ENCODE measurements at regions not wholly inside any gene's neighbourhood (a gene's known extent, or its start where the extent isn't known, plus 50 kb on each side); places are given as distances from the start of the nearest gene placed in this dataset.
"Not testable (repeated sequence)": the region's sequence is repeated elsewhere in the genome, so short reads cannot be mapped to it uniquely, and the experiment has no call there.

DNA sequence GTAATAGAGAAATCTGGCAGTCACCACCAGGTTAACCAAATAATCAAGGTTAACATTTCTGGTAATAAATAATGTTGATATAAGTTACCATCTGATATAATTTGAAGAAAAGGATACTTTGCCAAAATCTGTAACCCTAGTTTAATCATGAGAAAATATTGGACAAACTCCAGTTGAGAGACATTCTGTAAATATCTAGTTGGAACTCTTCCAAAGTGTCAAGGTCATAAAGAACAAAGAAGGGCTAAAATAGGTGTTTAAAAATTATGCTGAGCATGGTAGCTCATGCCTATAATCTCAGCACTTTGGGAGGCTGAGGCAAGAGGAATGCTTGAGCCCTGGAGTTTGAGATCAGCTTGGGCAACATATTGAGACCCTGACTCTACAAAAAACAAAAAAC lies 253.3 kb downstream of the MRPS30 start:
- DNase-seq = no peak

DNA sequence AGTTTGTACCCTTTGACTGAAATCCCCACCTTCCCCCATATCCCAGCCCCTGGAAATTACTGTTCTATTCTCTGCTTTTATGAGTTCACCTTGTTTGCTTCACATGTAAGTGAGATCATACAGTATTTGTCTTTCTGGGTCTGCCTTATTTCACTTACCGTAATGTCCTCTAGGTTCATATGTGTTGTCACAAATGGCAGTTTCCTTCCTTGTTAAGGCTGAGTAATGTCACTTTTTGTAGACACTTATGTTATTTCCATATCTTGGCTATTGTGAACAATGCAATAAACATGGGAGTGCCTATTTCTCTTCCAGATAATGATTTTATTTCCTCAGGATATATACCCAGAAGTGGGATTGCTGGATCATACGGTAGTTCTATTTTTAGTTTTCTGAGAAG lies 272.3 kb downstream of the MRPS30 start:
- DNase-seq = no peak

DNA sequence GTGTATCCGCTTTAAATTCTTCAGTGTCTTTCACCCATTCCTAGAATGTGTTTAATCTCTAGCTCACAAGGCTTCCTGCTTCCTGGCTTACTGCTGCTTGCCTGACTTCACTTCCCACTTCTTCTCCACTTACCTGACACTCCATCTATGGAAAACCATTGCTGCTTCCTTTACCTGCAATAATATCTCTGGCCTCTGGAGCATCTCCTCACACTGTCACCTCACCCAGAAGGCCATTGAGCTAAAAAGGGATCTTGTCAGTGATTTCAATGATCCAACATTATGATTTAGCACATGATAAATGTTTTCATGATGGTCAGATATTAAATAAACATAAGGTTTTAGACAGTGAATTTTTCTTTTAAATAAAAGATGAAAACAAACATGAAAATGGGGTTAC lies 281.1 kb downstream of the MRPS30 start:
- no peak for DNase-seq

DNA sequence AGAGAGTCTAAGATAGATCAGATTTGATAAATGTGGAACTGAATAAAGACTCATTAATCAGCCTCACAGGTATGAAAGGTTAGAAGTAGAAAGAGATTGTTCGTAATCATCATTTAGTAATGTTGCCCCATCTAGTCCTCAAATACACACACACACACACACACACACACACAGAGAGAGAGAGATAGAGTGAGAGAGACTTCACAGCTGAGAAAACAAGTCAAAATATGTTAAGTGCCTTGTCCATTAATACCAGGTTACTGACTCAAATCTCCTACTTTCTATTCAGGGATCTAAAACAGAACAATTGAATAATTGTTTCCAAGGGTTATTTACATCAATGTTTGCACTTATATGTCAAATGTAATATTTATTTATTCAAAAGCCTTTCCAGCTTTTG lies 284.6 kb downstream of the MRPS30 start:
- no peak for DNase-seq

DNA sequence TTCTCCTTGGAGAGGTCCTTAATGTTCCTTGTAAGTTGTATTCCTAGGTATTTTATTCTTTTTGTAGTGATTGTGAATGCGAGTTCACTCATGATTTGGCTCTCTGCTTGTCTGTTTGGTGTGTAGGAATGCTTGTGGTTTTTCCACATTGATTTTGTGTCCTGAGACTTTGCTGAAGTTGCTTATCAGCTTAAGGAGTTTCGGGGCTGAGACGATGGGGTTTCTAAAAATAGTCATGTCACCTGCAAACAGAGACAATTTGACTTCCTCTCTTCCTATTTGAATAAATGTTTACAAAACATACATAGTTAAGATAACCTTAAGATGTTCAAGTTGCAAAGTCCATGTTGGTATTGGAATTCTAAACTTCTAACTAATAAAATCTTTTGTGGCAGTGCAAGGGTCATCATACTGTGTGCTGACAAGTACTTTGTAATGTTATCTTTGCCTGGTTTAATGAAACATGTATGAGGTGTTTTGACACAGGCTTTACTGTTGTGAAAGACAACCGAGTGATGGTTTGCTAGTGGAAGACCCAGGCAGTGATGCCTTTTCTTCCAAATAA lies 286.2 kb downstream of the MRPS30 start:
- DNase-seq = no peak

DNA sequence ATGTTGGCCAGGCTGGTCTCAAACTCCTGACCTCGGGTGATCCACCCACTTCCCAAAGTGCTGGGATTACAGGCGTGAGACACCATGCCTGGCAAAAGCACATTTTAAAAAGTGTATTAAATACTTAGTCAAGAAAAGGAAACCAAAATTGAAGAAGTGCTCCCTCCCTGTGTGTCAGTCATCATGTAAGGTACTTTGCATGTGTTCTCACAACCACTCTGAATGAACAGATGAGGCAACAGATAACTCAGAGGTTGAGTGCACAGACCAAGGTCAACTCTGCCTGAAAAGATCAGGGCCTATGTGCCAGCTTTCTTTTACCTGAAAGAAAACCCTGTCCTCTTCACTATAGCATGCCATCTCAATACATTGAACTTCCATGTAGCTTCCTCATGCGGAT lies 289.7 kb downstream of the MRPS30 start:
- no peak for DNase-seq

DNA sequence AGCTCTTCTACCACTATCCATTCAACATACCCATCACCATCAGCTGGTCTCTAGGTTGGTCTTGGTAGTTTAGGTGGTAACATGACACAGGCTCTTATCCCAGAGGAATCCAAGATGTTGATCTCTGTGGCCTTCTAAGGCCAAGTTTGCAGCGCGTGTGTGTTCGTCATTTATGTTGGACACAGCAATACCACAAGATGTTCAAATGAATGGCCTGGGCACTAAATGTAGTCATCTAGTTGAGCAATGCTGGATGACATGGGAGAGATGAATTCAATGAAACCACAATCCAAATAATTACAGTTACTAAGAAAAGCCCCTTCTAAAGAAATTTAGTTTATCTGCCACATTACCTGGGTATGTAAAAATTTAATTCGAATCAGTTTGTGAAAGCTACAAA lies 292.4 kb downstream of the MRPS30 start:
- no peak for DNase-seq

DNA sequence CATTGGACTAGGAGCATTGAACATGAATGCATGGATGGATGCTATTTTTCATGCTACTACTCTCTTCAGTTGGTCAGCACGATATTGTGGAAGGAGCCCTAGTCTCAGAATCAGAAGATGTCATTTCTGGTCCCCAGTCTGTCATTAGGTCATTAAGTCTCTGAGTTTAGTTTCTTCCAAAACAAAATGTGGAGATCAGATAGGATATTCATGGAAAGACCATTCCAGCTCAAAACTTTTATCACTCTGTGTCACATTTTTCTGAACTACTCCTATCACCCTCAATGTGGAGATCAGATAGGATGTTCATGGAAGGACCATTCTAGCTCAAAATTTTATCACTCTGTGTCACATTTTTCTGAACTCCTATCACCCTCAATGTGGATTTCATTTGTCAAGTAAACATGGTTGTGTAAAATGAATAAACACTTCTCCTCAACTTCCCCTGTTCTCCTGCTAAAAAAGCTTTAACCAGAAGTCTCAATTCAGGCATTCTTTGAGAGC lies 296.8 kb downstream of the MRPS30 start:
- DNase-seq = no peak

DNA sequence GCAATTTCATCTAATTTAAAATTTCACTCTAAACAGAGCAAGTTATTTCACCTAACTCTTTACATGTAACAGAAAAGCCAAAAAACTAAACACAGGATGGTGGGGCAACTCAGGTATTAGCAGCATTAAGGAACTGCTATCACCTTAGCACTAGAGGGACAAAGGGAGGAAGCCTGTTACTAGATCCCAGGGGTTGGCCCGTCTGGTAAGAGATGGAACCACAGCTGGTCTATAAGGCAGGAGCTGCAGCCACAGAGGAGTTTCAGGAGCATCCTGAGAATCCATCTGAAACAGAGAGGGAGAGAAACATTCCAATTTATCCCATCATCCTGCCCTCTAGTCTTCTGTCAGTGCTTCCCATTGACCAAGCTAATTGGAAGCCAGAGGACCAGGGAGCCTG lies 300.3 kb downstream of the MRPS30 start:
- DNase-seq = no peak

DNA sequence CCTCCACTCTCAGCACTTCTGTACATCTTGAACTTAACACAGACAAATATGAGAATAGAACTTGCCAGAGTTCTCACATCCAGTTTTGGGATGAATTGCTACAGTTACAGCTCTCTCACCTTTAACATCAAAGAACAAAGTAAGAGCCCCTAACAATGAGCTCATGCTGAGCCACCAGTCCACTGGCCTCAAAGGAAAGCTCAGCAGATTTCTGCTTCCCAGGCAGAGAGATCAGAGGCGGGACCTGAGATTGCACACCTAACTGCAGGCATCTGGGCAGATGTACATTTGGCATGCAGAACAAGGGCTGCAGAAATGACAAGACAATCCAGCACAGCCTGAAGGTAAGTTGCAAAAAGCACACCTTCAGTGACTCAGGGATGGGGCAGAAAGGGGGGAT lies 300.9 kb downstream of the MRPS30 start:
- no peak for DNase-seq

DNA sequence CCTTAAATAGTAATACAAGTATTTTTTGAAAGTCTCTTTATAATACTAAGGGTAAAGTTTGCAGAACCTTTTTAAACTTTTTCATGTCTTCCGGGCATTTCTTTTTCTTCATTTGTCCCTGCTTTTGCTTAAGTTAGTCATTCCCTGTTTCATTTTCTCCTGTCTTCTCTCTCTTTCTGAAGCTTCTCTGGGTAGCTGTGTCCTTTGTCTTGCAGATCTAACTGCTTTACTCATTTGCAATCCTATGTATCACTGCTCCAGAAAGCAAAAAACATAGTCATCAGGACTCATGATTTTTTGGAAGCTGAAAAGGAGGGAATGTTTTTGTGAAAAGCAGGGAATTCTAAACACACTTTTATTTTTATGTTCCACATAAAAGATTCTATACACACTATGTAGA lies 301.7 kb downstream of the MRPS30 start:
- DNase-seq = no peak

DNA sequence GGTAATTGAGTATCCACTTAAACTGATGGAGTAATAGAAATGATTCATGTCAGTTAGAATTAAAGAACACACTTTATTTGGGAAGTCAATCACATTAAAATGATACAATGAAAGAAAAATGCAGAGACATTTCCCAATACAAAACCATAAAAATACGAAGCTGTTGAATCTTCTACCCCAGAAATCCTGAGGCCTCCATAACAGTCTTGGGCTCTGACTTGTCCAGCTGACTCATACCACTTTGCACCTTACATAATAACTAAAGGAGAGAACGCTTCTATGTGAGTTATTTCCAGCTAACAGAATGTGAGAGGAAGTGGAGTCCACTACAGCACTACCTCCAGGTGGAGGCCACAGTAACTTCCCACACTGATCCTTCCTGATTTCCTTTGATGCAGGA lies 305.0 kb downstream of the MRPS30 start:
- no peak for DNase-seq

DNA sequence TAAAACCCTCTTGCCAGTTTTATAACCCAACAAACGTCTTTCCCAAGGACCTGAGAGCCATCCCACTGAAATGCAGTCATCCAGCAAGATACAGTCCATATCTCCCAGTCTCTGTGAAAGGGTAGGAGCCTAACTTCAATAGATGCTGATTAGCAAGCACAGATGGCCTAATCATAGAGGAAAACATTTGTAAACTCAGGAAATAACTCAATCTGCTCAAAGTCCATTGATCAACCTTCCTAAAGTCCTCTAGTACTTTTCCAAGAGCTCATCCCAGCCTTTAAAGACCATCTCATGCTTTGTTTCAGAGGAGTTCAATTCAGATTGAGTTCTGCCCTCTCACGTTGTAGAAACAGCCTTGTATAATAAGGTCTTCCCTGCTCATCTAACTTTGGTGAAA lies 324.2 kb downstream of the MRPS30 start:
- no peak for DNase-seq

DNA sequence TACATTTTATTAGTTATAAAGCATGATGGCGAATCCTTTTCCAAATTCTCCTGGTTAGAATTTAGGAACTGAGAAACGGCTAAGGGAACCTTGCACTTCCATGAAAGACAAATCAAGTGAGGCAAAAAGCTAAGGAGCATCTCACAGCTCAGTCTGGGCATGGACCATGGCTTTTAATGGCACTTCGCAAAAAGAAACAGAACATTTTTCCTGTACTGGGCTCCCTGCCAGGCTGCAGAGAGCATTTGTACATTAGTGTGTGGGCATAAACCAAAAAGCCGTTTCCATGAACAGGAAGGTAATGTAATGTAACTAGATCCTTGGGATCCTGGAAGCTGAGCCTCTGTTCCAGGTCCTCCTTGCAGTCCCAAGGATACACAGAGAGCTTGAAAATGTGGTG lies 354.2 kb downstream of the MRPS30 start:
- DNase-seq = no peak

DNA sequence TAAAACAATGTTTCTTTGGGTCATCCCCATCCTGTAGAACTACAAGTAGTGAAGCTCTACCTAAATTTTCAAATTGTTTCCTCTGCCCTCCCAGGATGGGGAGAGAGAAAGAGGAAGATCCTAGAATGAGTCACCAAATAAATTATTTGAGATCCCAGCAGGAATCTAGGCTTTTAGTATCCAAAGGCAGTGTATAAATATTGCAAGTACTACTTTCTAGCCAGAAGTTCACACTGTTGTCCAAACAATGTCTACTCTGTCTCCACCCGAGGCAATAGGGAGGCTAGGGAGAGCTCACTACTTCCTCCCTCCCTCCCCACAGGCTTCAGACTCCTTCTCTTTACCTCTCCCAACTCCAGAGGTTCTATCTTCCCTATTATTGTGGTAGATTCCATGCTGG lies 362.8 kb downstream of the MRPS30 start:
- no peak for DNase-seq

DNA sequence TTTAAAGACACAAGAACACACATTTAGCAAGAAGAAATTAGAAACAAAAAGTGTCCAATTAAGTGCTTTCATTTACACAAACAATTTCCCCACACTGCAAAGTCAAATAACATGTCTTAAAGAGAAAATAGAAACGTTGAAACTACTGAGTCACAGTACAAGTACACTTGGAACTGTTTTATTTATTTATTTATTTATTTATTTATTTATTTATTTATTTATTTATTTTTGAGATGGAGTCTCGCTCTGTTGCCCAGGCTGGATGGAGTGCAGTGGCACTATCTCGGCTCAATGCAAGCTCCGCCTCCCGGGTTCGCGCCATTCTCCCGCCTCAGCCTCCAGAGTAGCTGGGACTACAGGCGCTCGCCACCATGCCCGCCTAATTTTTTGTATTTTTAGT lies 363.9 kb downstream of the MRPS30 start:
- DNase-seq = not testable (repeated sequence)

DNA sequence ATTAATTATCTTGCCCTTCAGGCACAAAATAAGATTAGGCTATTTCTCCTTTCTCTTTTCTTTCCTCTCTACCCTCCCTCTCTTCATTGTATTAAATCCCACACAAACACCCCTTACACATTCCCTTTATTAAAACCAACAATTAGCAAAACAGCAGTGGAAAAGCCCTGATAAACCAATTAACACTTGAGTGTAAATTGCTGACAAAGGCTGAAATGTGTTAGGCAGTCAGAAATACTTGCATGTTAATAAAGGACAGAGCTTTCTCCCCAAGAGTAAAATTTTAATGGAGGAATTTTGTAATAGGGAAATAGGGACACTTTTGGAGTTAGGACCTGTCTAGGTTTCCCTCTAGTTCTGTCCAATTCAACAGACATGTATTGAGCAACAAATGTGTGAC lies 370.9 kb downstream of the MRPS30 start:
- DNase-seq = no peak

DNA sequence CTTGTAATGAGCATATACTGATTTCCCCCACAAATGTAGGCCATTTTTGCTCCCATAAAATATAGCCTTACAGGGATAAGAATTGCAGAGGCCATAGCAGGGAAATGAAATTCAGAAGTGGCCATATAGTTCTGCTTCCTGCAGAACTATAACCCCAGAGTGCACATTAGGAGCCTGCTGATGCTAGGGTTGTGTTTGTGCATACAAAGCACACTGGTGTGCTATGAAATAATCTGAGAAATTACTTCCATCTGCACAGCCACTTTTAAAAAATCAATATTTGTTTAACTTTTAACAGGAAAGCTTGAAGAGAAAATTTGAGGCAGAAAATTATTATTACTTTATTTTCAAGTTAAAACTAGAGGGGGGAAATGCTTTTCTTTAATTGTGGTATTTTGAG lies 380.3 kb downstream of the MRPS30 start:
- no peak for DNase-seq

DNA sequence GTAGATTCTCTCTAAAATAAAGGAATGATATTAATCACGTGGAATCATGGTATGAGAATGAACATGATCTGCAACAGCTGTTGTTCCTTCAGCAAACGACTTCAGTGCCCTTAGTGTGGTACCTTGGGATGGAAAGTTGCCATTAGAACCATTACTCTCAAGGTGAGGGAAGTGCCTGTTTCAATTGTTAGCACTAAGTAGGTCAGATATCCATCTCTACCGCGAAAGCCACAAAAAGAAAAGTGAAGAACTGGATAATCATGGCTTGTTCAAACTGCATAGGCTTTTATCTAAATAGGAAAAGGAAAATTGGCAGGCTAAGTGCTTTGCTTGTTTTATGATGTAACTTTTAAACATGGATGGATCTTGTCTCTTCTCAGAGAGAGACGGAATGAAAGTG lies 380.7 kb downstream of the MRPS30 start:
- DNase-seq = no peak

DNA sequence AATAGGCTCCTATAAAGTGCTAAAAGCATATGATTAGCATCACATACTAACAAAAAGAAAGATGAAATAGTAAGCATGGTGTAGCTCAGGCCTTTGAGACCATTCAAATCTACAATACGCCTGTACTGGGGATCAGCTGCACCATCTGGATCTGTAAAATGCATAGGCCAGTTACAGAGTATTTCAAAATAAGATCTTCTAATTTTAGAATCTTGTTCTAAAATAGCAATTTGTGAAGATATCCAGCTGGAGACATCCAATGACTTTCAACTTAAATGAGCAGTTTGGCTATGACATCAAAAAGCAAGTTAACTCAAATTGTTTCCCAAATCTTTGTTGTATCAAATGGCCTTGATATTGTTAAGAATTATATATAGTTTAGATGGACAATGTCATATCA lies 386.3 kb downstream of the MRPS30 start:
- no peak for DNase-seq

All from KG1 (cell line).